ENCODE measurements at regions not wholly inside any gene's neighbourhood (a gene's known extent, or its start where the extent isn't known, plus 50 kb on each side); places are given as distances from the start of the nearest gene placed in this dataset.
"Not testable (repeated sequence)": the region's sequence is repeated elsewhere in the genome, so short reads cannot be mapped to it uniquely, and the experiment has no call there.

- H3K27me3 ChIP-seq (ENCODE audit: low read depth); H3K9me3 ChIP-seq; DNase-seq (ENCODE audit: low spot score in 2 of 2); in situ Hi-C loops (cut with MboI; ENCODE audit: low sequenced_read_pairs); H3K4me3 ChIP-seq; H3K4me1 ChIP-seq; H3K36me3 ChIP-seq (replicated peaks): not testable (repeated sequence)
Observed at GRCh38 chr2:158866082-158866481, 71.0 kb downstream of the DAPL1 start.

- H3K36me3 ChIP-seq (replicated peaks); in situ Hi-C loops (cut with MboI; ENCODE audit: low sequenced_read_pairs); H3K4me1 ChIP-seq: not testable (repeated sequence)
Observed at GRCh38 chr2:158867531-158868191, 72.5 kb downstream of the DAPL1 start.

GRCh38 chr2:158868386-158868785 lies 73.3 kb downstream of the DAPL1 start:
- DNase-seq (ENCODE audit: low spot score in 2 of 2) = peak in 1 of 2 experiments; percentile 70
- H3K9me3 ChIP-seq; H3K36me3 ChIP-seq (replicated peaks); in situ Hi-C loops (cut with MboI; ENCODE audit: low sequenced_read_pairs); H3K4me1 ChIP-seq; H3K27me3 ChIP-seq (ENCODE audit: low read depth); H3K4me3 ChIP-seq: not testable (repeated sequence)

More at GRCh38 chr2:158867531-158868191, 72.5 kb downstream of the DAPL1 start:
- DNase-seq (ENCODE audit: low spot score in 2 of 2); H3K4me3 ChIP-seq; H3K9me3 ChIP-seq; H3K27me3 ChIP-seq (ENCODE audit: low read depth): not testable (repeated sequence)

- DNase-seq (ENCODE audit: low spot score in 2 of 2); H3K36me3 ChIP-seq (replicated peaks); in situ Hi-C loops (cut with MboI; ENCODE audit: low sequenced_read_pairs); H3K27me3 ChIP-seq (ENCODE audit: low read depth); H3K4me3 ChIP-seq; H3K4me1 ChIP-seq; H3K9me3 ChIP-seq: not testable (repeated sequence)
Observed at GRCh38 chr2:158869122-158869521, 74.0 kb downstream of the DAPL1 start.

GRCh38 chr2:158869609-158870008 lies 74.5 kb downstream of the DAPL1 start:
- DNase-seq (ENCODE audit: low spot score in 2 of 2); H3K9me3 ChIP-seq; H3K27me3 ChIP-seq (ENCODE audit: low read depth); H3K36me3 ChIP-seq (replicated peaks); in situ Hi-C loops (cut with MboI; ENCODE audit: low sequenced_read_pairs); H3K4me1 ChIP-seq; H3K4me3 ChIP-seq: not testable (repeated sequence)

- Histone ChIP-seq H3K4me3 (no peak overlapping the region), H3K36me3 (replicated peaks) (no peaks in the 10 kb centered on the region), H3K27me3 (ENCODE audit: low read depth) (no peaks in the 10 kb centered on the region), H3K9me3 (no peaks in the 10 kb centered on the region), H3K4me1 (no peaks in the 10 kb centered on the region)
- DNase-seq (ENCODE audit: low spot score in 2 of 2) = no peak
- in situ Hi-C loops (cut with MboI; ENCODE audit: low sequenced_read_pairs) = no loop called here
Observed at GRCh38 chr2:158878003-158878402, 82.9 kb downstream of the DAPL1 start.

- Histone ChIP-seq H3K4me3 (no peak overlapping the region), H3K27me3 (ENCODE audit: low read depth) (no peaks in the 10 kb centered on the region), H3K36me3 (replicated peaks) (no peaks in the 10 kb centered on the region), H3K9me3 (no peaks in the 10 kb centered on the region), H3K4me1 (no peaks in the 10 kb centered on the region)
- in situ Hi-C loops (cut with MboI; ENCODE audit: low sequenced_read_pairs) = no loop called here
- no peak for DNase-seq (ENCODE audit: low spot score in 2 of 2)
Observed at GRCh38 chr2:158879229-158879903, 84.2 kb downstream of the DAPL1 start.

- no peaks in the 10 kb centered on the region for H3K27me3 ChIP-seq (ENCODE audit: low read depth)
- H3K4me3 ChIP-seq = no peak overlapping the region
- no peaks in the 10 kb centered on the region for H3K4me1 ChIP-seq
- H3K36me3 ChIP-seq (replicated peaks) = no peaks in the 10 kb centered on the region
- in situ Hi-C loops (cut with MboI; ENCODE audit: low sequenced_read_pairs) = no loop called here
- no peaks in the 10 kb centered on the region for H3K9me3 ChIP-seq
- no peak for DNase-seq (ENCODE audit: low spot score in 2 of 2)
Observed at GRCh38 chr2:158882297-158882696, 86.1 kb upstream of the TANC1 start.

- in situ Hi-C loops (cut with MboI; ENCODE audit: low sequenced_read_pairs); H3K36me3 ChIP-seq (replicated peaks); H3K4me3 ChIP-seq; H3K4me1 ChIP-seq; H3K27me3 ChIP-seq (ENCODE audit: low read depth); H3K9me3 ChIP-seq; DNase-seq (ENCODE audit: low spot score in 2 of 2): not testable (repeated sequence)
Observed at GRCh38 chr2:158884552-158884951, 83.9 kb upstream of the TANC1 start.

- H3K4me3 ChIP-seq; H3K27me3 ChIP-seq (ENCODE audit: low read depth); DNase-seq (ENCODE audit: low spot score in 2 of 2); H3K36me3 ChIP-seq (replicated peaks); H3K9me3 ChIP-seq; H3K4me1 ChIP-seq; in situ Hi-C loops (cut with MboI; ENCODE audit: low sequenced_read_pairs): not testable (repeated sequence)
Observed at GRCh38 chr2:158885018-158885678, 83.3 kb upstream of the TANC1 start.

- H3K9me3 ChIP-seq; H3K27me3 ChIP-seq (ENCODE audit: low read depth); H3K4me1 ChIP-seq; H3K36me3 ChIP-seq (replicated peaks); H3K4me3 ChIP-seq; in situ Hi-C loops (cut with MboI; ENCODE audit: low sequenced_read_pairs); DNase-seq (ENCODE audit: low spot score in 2 of 2): not testable (repeated sequence)
Observed at GRCh38 chr2:158885679-158886050, 82.8 kb upstream of the TANC1 start.

GRCh38 chr2:158889135-158889853 lies 79.1 kb upstream of the TANC1 start:
- Histone ChIP-seq H3K9me3 (no peaks in the 10 kb centered on the region), H3K36me3 (replicated peaks) (no peaks in the 10 kb centered on the region), H3K4me3 (no peak overlapping the region), H3K27me3 (ENCODE audit: low read depth) (no peaks in the 10 kb centered on the region; the same call in 1 of the 2 replicates), H3K4me1 (no peaks in the 10 kb centered on the region)
- in situ Hi-C loops (cut with MboI; ENCODE audit: low sequenced_read_pairs) = no loop called here
- no peak for DNase-seq (ENCODE audit: low spot score in 2 of 2)

GRCh38 chr2:158890296-158890905 lies 78.0 kb upstream of the TANC1 start:
- H3K4me1 ChIP-seq = no peaks in the 10 kb centered on the region
- H3K27me3 ChIP-seq (ENCODE audit: low read depth) = no peaks in the 10 kb centered on the region; the same call in 1 of the 2 replicates
- H3K9me3 ChIP-seq = no peaks in the 10 kb centered on the region
- DNase-seq (ENCODE audit: low spot score in 2 of 2) = no peak
- no peak overlapping the region for H3K4me3 ChIP-seq
- no peaks in the 10 kb centered on the region for H3K36me3 ChIP-seq (replicated peaks)
- in situ Hi-C loops (cut with MboI; ENCODE audit: low sequenced_read_pairs) = no loop called here
